NCI-H748 treated with DMSO at 0.1 percent for 48 hours (cell line): ENCODE measurements at regions not wholly inside any gene's neighbourhood (a gene's known extent, or its start where the extent isn't known, plus 50 kb on each side); places are given as distances from the start of the nearest gene placed in this dataset.
"Not testable (repeated sequence)": the region's sequence is repeated elsewhere in the genome, so short reads cannot be mapped to it uniquely, and the experiment has no call there.

ENCODE experiments used
- DNase-seq: peaks from one replicate; lab custom pipeline; 2025; lab: John Stamatoyannopoulos, UW

GRCh38 chr5:1583081-1583875 is 59.5 kb upstream of the LPCAT1 start:
- DNase-seq = not testable (repeated sequence)

GRCh38 chr5:1579389-1579788 is 55.6 kb upstream of the LPCAT1 start:
- not testable (repeated sequence) for DNase-seq

- not testable (repeated sequence) for DNase-seq
Measured at GRCh38 chr5:1576851-1577250, 53.1 kb upstream of the LPCAT1 start.

- not testable (repeated sequence) for DNase-seq
Measured at GRCh38 chr5:1575991-1576714, 52.4 kb upstream of the LPCAT1 start.

GRCh38 chr5:1575491-1575890 is 51.7 kb upstream of the LPCAT1 start:
- not testable (repeated sequence) for DNase-seq

DNA sequence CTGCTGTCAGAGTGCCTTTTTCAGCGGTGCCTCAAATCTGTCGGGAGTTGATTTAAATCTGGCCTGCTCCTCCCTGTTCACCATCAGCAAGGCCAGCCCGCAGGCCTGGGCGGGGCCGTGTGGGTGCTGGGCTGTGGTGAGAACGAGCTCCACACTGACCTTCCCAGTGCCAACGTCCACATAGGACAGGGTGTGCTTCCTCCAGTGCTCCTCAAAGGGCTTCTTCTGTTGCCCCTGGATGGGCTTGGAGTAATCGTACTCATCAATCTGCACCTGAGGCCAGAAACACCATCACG is 50.2 kb upstream of the LPCAT1 start:
- DNase-seq = not testable (repeated sequence)

DNA sequence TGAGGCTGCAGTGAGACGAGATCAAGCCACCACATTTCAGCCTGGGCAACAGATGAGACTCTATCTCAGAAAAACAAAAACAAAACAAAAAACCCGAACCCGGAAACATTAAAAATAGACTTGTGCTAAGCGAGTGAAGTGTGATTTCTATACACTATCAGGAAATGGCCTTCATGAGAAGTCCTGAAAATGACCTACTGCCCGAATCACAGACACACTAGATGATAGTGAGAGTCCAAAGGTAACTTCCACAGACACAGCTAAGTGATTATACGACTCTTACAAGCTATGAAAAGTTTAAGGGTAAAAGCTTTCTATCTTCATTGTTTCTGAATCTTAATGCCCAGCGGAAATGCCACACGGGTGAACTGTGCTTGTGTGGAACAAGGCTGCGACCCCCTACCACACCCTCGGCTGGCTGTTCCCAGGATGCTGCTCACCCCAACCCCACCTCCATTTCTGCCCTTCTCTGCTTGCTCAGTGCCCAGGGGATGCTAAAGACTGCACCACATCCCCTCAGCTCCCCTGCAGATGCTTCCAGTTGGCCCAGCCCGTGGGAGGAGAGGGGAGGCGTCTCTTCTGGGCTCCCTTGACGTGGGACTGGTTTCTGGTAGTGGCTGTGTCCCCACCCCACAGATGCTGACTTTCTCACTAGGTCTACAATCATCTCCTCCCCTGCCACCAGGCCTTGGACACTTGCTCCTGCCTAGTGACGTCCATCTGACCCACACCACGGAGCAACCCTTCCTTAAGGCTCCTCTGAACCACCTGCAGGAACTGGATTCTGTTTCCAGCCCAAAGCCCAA is 49.7 kb upstream of the LPCAT1 start:
- DNase-seq = not testable (repeated sequence)
